Epithelial cell of esophagus (primary cell): ENCODE measurements at regions not wholly inside any gene's neighbourhood (a gene's known extent, or its start where the extent isn't known, plus 50 kb on each side); places are given as distances from the start of the nearest gene placed in this dataset.

ENCODE experiments used
- DNase-seq: peaks from one replicate; pipeline ENCODE4 v3.0.0; 2010; ENCODE audit warnings: low read depth
- H3K4me3 ChIP-seq: 2 replicates; pipeline ENCODE4 v1.5.1; 2011; ENCODE audit warnings: mild to moderate bottlenecking, low read length, control low read depth
- TF ChIP-seq, protein P1 (sequence below): IDR thresholded peaks from 2 replicates; pipeline ENCODE4 v1.5.1; 2011; ENCODE audit warnings: low read depth, mild to moderate bottlenecking, low read length, control low read depth, inconsistent platforms; ENCODE audit not compliant: insufficient read depth; ENCODE audit errors: missing control alignments

DNA sequence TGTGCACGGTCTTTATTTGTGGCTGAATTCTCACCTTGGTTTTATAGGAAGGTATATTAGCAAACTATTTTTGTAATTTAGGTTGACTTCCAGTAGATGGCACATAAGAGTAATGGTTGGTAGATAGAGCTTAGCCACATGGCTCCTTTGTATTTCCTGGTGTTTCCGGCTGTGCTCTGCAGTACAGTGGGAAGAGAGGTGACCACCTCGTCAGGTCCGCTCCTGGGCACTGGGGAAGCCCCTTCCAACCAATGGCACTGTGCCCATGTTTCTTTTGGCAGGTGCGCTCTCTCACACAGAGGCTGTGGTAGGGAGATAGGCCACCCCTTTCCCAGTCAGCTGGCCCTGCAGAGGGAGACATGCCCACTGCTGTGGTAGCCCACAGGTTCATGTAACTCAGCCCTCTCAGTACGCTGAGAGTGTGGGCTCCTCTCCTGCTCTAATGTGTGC lies 74.3 kb upstream of the ATP12A start:
- TF ChIP-seq, protein P1, sequence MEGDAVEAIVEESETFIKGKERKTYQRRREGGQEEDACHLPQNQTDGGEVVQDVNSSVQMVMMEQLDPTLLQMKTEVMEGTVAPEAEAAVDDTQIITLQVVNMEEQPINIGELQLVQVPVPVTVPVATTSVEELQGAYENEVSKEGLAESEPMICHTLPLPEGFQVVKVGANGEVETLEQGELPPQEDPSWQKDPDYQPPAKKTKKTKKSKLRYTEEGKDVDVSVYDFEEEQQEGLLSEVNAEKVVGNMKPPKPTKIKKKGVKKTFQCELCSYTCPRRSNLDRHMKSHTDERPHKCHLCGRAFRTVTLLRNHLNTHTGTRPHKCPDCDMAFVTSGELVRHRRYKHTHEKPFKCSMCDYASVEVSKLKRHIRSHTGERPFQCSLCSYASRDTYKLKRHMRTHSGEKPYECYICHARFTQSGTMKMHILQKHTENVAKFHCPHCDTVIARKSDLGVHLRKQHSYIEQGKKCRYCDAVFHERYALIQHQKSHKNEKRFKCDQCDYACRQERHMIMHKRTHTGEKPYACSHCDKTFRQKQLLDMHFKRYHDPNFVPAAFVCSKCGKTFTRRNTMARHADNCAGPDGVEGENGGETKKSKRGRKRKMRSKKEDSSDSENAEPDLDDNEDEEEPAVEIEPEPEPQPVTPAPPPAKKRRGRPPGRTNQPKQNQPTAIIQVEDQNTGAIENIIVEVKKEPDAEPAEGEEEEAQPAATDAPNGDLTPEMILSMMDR: peak; percentile 56
- H3K4me3 ChIP-seq: no peak overlapping the region
- DNase-seq: peak; percentile 71

DNA sequence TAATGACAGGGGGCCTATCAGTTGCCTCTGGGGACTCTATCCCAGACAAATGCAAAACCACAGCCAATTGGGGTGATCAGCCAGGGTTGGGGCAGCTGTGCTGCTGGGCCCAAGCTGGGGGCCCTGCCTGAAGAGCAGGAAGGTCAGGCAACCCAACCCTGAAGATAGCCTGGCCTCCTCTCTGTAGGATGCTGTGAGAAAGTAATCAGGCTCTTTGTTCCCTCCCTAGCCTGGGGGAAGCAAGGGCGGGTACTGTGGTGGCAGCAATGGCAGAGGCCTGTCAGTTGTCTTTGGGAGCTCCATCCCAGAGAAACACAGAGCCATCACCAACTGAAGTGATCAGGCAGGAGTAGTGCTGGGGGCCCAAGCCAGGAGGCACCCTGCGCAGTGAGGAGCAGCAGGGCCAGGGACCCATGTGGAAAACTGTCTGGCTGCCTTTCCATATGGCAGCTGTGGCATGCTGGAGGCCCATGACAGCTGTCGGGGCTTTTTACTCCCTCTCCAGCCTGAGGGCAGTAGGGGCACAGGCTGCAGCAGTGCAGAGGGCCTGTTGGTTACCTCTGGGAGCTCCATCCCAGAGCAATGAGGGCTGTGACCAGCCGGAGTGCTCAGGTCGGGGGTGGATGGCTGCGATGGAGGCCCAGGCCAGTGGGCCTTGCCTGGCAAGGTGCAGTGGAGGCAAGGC lies 73.6 kb upstream of the ATP12A start:
- TF ChIP-seq, protein P1: no peak
- DNase-seq: no peak
- no peak overlapping the region for H3K4me3 ChIP-seq

DNA sequence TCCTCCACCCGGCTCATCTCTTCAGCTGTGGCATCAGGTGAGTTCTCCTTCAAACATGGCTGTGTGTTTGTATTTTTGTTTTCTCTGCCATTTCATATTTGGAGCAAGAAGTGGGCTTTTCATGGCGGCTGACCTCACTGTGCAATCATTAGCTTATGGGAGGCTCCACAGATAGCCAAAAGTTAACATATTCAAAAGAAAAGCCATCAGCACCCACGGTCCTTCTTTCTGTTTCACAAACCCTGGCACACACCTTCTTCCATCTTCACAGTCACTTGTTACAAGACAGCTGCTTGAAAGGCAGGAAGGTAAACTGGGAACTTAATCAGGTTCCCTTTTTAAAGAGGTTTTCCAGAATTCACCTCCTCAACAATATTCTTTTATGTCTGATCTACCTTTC lies 69.3 kb upstream of the ATP12A start:
- DNase-seq: no peak
- H3K4me3 ChIP-seq: no peak overlapping the region
- TF ChIP-seq, protein P1: no peak

DNA sequence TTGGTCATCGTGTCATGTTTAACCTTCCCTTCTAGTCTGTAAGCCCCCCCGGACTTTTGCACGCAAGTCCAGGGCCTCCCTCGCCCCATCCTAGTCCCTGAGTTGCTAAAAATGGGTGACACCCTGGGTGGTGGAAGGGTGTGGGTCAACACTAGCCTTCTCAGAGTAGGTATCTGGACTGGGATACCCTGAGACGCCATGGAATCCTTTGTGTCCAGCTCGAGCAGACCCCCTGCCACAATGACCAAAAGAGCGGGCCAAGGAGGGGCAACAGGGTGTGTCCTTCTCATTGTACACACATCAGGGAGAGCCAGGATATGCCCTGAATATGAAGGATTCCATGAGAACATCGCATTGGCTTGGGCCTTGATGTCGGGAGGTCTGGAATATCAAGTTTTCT lies 67.5 kb upstream of the ATP12A start:
- no peak for DNase-seq
- H3K4me3 ChIP-seq: no peak overlapping the region
- TF ChIP-seq, protein P1: no peak

DNA sequence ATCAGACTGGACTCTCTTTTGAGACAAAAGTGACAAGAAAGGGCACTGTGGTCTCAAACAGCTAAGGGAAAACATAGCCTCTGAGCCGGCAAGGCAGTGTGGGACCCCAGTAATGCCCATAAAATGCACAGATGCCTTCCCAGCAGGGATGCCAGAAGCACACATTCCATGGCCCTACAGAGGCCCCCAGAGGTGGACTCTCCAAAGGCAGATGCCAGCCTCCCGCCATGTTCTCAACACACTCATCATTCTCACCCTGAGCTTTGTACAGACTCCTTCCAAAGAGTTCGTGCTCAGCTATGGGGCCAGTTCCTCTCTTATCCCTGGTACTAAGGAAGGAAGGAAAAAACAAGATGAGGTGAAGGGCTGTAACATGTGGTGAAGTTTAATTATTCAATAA lies 67.1 kb upstream of the ATP12A start:
- no peak overlapping the region for H3K4me3 ChIP-seq
- TF ChIP-seq, protein P1: no peak
- no peak for DNase-seq

DNA sequence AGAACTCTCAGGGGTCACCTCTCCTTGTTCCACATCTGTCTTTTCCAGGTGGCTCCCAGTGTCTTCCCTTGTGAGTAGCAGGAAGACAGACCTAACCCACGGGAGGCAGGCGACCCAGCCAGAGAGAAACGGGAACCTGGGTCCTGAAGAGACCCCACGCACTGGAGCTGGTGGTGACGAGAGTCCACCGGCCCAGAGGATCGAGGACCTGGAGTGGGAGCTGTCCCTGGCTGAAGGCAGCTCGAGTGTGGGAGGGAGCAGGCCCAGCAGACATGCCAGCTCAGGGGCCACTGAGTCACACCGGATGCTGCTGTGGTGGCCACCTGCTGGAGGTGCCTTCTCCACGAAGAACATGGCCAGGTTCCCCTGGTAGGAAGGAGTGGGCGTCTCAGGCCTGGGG lies 66.5 kb upstream of the ATP12A start:
- TF ChIP-seq, protein P1: no peak
- DNase-seq: no peak
- H3K4me3 ChIP-seq: no peak overlapping the region
